ENCODE measurements at regions not wholly inside any gene's neighbourhood (a gene's known extent, or its start where the extent isn't known, plus 50 kb on each side); places are given as distances from the start of the nearest gene placed in this dataset.

GRCh38 chr1:47574451-47575165 lies 136.8 kb downstream of the FOXD2 start:
- DNase-seq (ENCODE audit: low spot score) = no peak

- no peak for DNase-seq (ENCODE audit: low spot score)
These were observed 138.3 kb downstream of the FOXD2 start for GRCh38 chr1:47575855-47576757.

GRCh38 chr1:47576758-47577115 lies 138.9 kb downstream of the FOXD2 start:
- DNase-seq (ENCODE audit: low spot score) = no peak

- DNase-seq (ENCODE audit: low spot score) = no peak
These were observed 139.6 kb downstream of the FOXD2 start for GRCh38 chr1:47577303-47578025.

- no peak for DNase-seq (ENCODE audit: low spot score)
These were observed 140.3 kb downstream of the FOXD2 start for GRCh38 chr1:47578026-47578720.

- DNase-seq (ENCODE audit: low spot score) = no peak
These were observed 141.0 kb downstream of the FOXD2 start for GRCh38 chr1:47578721-47579419.

- no peak for DNase-seq (ENCODE audit: low spot score)
These were observed 142.0 kb downstream of the FOXD2 start for GRCh38 chr1:47579809-47580208.

GRCh38 chr1:47580451-47580995 lies 142.7 kb downstream of the FOXD2 start:
- DNase-seq (ENCODE audit: low spot score) = peak; percentile 60

- peak; percentile 22 for DNase-seq (ENCODE audit: low spot score)
These were observed 145.2 kb downstream of the FOXD2 start for GRCh38 chr1:47582891-47583608.

GRCh38 chr1:47584249-47584648 lies 146.4 kb downstream of the FOXD2 start:
- DNase-seq (ENCODE audit: low spot score) = peak; percentile 14

- DNase-seq (ENCODE audit: low spot score) = peak; percentile 23
These were observed 147.5 kb downstream of the FOXD2 start for GRCh38 chr1:47585141-47585902.

- DNase-seq (ENCODE audit: low spot score) = peak; percentile 53
These were observed 150.2 kb downstream of the FOXD2 start for GRCh38 chr1:47587891-47588582.

GRCh38 chr1:47590523-47591225 lies 152.8 kb downstream of the FOXD2 start:
- DNase-seq (ENCODE audit: low spot score) = peak; percentile 44

- DNase-seq (ENCODE audit: low spot score) = peak; percentile 11
These were observed 154.0 kb downstream of the FOXD2 start for GRCh38 chr1:47591801-47592200.

- peak; percentile 48 for DNase-seq (ENCODE audit: low spot score)
These were observed 154.6 kb downstream of the FOXD2 start for GRCh38 chr1:47592296-47593012.

- DNase-seq (ENCODE audit: low spot score) = peak; percentile 74
These were observed 155.2 kb downstream of the FOXD2 start for GRCh38 chr1:47593013-47593568.

GRCh38 chr1:47593598-47594285 lies 155.9 kb downstream of the FOXD2 start:
- peak; percentile 44 for DNase-seq (ENCODE audit: low spot score)

Measured in left forelimb (tissue), 1 donor.